B cell (primary cell): ENCODE measurements at regions not wholly inside any gene's neighbourhood (a gene's known extent, or its start where the extent isn't known, plus 50 kb on each side); places are given as distances from the start of the nearest gene placed in this dataset.

Experiments used
- EZH2 ChIP-seq: IDR thresholded peaks from 2 replicates; pipeline ENCODE4 v1.6.1; 2012; ENCODE audit warnings: borderline replicate concordance, low read depth, mild to moderate bottlenecking, moderate library complexity, low read length; ENCODE audit not compliant: insufficient read depth, poor library complexity, severe bottlenecking
- TF ChIP-seq, protein P1 (sequence below): fragments of 200-600 bp; IDR thresholded peaks from one replicate; pipeline ENCODE4 v1.8.0; 2022; ENCODE audit warnings: antibody characterized with exemption, mild to moderate bottlenecking

DNA sequence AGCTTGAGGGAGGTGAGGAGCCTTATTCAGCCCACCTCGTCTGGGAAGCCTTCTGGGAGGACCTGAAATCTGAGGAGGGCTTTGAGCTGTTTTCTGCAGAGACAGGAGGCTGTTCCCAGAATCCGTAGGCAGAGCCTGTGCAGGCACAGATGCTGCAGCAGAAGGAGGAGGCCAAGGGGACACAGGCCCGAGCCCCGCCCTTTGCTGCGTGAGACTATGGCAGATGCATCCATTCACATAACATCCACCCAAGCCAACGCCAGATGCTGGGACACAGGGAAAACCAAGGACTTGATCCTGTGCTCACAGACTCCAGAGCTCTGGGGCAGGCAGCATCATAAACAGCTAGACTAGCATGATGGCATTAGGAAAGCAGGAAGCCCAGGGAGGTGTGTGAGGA, 98.2 kb downstream of the KCNF1 start:
- TF ChIP-seq, protein P1, sequence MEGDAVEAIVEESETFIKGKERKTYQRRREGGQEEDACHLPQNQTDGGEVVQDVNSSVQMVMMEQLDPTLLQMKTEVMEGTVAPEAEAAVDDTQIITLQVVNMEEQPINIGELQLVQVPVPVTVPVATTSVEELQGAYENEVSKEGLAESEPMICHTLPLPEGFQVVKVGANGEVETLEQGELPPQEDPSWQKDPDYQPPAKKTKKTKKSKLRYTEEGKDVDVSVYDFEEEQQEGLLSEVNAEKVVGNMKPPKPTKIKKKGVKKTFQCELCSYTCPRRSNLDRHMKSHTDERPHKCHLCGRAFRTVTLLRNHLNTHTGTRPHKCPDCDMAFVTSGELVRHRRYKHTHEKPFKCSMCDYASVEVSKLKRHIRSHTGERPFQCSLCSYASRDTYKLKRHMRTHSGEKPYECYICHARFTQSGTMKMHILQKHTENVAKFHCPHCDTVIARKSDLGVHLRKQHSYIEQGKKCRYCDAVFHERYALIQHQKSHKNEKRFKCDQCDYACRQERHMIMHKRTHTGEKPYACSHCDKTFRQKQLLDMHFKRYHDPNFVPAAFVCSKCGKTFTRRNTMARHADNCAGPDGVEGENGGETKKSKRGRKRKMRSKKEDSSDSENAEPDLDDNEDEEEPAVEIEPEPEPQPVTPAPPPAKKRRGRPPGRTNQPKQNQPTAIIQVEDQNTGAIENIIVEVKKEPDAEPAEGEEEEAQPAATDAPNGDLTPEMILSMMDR: no peak
- TF ChIP-seq EZH2: no peak
